Body of pancreas (tissue), 4 donors: ENCODE measurements at regions not wholly inside any gene's neighbourhood (a gene's known extent, or its start where the extent isn't known, plus 50 kb on each side); places are given as distances from the start of the nearest gene placed in this dataset.

Experiments used
- ATAC-seq: fragments of 150-250 bp; one replicate; pipeline ENCODE4 v1.9.1; 2016
- DNase-seq, 4 donors: peaks; one replicate each; pipeline ENCODE4 v3.0.0-alpha.2; 2019
- H3K27ac ChIP-seq, 4 donors: fragments of 200-600 bp; sonication (generic); 1 replicate in 3 of 4; 2 replicates in 1 of 4; pipeline versions ENCODE4 v1.5.1 to v1.6.1; 2016 to 2019; ENCODE audit warnings: mild to moderate bottlenecking in 1 of 4, mixed read lengths in 1 of 4, moderate library complexity in 1 of 4
- H3K27me3 ChIP-seq, 2 donors: fragments of 200-600 bp; sonication (generic); one replicate each; pipeline ENCODE4 v1.6.0; 2016; ENCODE audit warnings: mild to moderate bottlenecking in 1 of 2
- H3K36me3 ChIP-seq, 2 donors: fragments of 200-600 bp; sonication (generic); replicated peaks in 1 of 2; 2 replicates each; pipeline ENCODE4 v1.5.1; 2016; ENCODE audit warnings: low read depth in 2 of 2; ENCODE audit not compliant: insufficient read depth in 1 of 2
- H3K4me1 ChIP-seq: fragments of 200-600 bp; sonication (generic); one replicate; pipeline ENCODE4 v1.6.0; 2016
- H3K4me3 ChIP-seq, 2 donors: fragments of 200-600 bp; sonication (generic); 1 replicate in 1 of 2; 2 replicates in 1 of 2; pipeline ENCODE4 v1.5.1; 2016 to 2019
- H3K9me3 ChIP-seq, 3 donors: fragments of 200-600 bp; sonication (generic); 1 replicate in 2 of 3; 2 replicates in 1 of 3; pipeline ENCODE4 v1.5.1; 2016
- POLR2A ChIP-seq, 3 donors: fragments of 450-650 bp; IDR thresholded peaks; one replicate each; pipeline ENCODE4 v1.6.1; 2016; ENCODE audit warnings: antibody characterized with exemption in 3 of 3, mild to moderate bottlenecking in 2 of 3
- WGBS, 2 donors: methylation state at CpG; one replicate each; pipeline ENCODE4 v1.1.5; 2017; 5-methylcytosine and 5-hydroxymethylcytosine counted together
- intact Hi-C: fragments of 100-400 bp; cut with DNase I; formaldehyde crosslinking; loops from one replicate; pipeline ENCODE4 v1.15.1; 2023
- TF ChIP-seq, protein P1 (sequence below), 7 experiments: fragments of 450-650 bp in 4 of 7; fragments of 200-600 bp in 3 of 7; sonication (generic) in 3 of 7; IDR thresholded peaks; one replicate each; pipeline ENCODE4 v1.5.1; 2016 to 2019; ENCODE audit warnings: antibody characterized with exemption in 7 of 7

GRCh38 chr9:135262248-135262647 lies 174.8 kb downstream of the OLFM1 start:
- ATAC-seq = no peak

GRCh38 chr9:135263511-135263910 lies 176.0 kb downstream of the OLFM1 start:
- no peak overlapping the region for H3K27ac ChIP-seq
- TF ChIP-seq, protein P1, sequence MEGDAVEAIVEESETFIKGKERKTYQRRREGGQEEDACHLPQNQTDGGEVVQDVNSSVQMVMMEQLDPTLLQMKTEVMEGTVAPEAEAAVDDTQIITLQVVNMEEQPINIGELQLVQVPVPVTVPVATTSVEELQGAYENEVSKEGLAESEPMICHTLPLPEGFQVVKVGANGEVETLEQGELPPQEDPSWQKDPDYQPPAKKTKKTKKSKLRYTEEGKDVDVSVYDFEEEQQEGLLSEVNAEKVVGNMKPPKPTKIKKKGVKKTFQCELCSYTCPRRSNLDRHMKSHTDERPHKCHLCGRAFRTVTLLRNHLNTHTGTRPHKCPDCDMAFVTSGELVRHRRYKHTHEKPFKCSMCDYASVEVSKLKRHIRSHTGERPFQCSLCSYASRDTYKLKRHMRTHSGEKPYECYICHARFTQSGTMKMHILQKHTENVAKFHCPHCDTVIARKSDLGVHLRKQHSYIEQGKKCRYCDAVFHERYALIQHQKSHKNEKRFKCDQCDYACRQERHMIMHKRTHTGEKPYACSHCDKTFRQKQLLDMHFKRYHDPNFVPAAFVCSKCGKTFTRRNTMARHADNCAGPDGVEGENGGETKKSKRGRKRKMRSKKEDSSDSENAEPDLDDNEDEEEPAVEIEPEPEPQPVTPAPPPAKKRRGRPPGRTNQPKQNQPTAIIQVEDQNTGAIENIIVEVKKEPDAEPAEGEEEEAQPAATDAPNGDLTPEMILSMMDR (IDR thresholded peaks at IDR 0.05) = no peak
- TF ChIP-seq POLR2A (IDR thresholded peaks at IDR 0.05) = no peak
- H3K36me3 ChIP-seq = no peaks in the 10 kb centered on the region
- no peak for DNase-seq
- intact Hi-C loops = no loop called here
- H3K4me1 ChIP-seq = no peaks in the 10 kb centered on the region
- WGBS, 2 donors = 72 to 75% methylated on average over 4 of the region's 5 CpGs
- no peaks in the 10 kb centered on the region for H3K9me3 ChIP-seq
- no peak for ATAC-seq
- H3K4me3 ChIP-seq = no peak overlapping the region
- no peaks in the 10 kb centered on the region for H3K27me3 ChIP-seq

More at GRCh38 chr9:135262248-135262647, 174.8 kb downstream of the OLFM1 start:
- Histone ChIP-seq H3K27ac (no peak overlapping the region), H3K4me3 (no peak overlapping the region), H3K4me1 (no peaks in the 10 kb centered on the region), H3K27me3 (no peaks in the 10 kb centered on the region), H3K9me3 (no peaks in the 10 kb centered on the region), H3K36me3 (no peaks in the 10 kb centered on the region)
- no peak for DNase-seq
- TF ChIP-seq, protein P1 (IDR thresholded peaks at IDR 0.05) = no peak
- TF ChIP-seq POLR2A (IDR thresholded peaks at IDR 0.05) = no peak
- WGBS, 2 donors = 53 to 81% methylated on average over 5 to 6 of the region's 7 CpGs
- intact Hi-C loops = no loop called here

- Histone ChIP-seq H3K27ac (no peak overlapping the region), H3K4me3 (no peak overlapping the region), H3K27me3 (no peaks in the 10 kb centered on the region), H3K4me1 (no peaks in the 10 kb centered on the region), H3K36me3 (no peaks in the 10 kb centered on the region), H3K9me3 (no peaks in the 10 kb centered on the region)
- no peak for TF ChIP-seq POLR2A (IDR thresholded peaks at IDR 0.05)
- TF ChIP-seq, protein P1 (IDR thresholded peaks at IDR 0.05) = no peak
- intact Hi-C loops = no loop called here
- ATAC-seq (no peak), DNase-seq (no peak)
- 69 to 85% methylated on average over 4 to 10 of the region's 10 CpGs for WGBS, 2 donors
These were observed 178.5 kb downstream of the OLFM1 start for GRCh38 chr9:135265931-135266330.

DNA sequence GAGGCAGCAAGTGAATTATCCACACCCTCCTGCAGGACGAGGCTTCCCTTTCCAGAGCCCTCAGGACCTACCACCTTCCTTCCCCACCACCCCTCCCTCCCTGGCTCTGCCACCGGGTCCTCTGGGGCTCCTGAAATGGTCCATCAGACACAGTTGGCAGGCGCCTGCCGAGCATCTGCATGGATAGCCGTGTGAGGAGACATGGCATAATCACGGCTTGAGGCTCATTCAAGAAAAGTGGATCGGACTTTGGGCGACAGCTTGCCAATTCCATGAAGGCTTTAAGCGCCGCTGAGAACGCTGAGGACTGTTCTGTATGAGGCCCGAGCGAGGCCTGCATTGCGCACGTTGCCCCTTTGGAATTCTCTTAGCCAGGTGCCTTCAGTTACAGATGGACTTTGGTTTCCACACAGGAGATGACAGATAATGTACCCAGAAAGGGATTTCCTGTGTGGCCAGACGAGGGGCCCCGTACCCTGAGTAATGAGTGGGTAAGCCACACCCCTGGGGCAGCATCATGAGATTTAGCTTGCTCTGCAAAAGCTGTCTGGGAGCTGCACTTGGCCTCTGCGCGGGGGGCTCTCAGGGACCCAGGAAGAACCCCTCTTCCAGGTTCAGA lies 179.8 kb downstream of the OLFM1 start:
- ATAC-seq (no peak), DNase-seq (no peak)
- Histone ChIP-seq H3K4me1 (no peaks in the 10 kb centered on the region), H3K4me3 (no peak overlapping the region), H3K27me3 (no peaks in the 10 kb centered on the region), H3K9me3 (no peaks in the 10 kb centered on the region), H3K27ac (no peak overlapping the region), H3K36me3 (no peaks in the 10 kb centered on the region)
- TF ChIP-seq, protein P1 (IDR thresholded peaks at IDR 0.05) = no peak
- 79 to 85% methylated on average over 10 to 19 of the region's 19 CpGs for WGBS, 2 donors
- intact Hi-C loops = no loop called here

GRCh38 chr9:135268031-135268430 lies 180.6 kb downstream of the OLFM1 start:
- no peak for ATAC-seq
- H3K27ac ChIP-seq = no peak overlapping the region
- TF ChIP-seq POLR2A (IDR thresholded peaks at IDR 0.05) = no peak
- no peaks in the 10 kb centered on the region for H3K27me3 ChIP-seq
- H3K36me3 ChIP-seq = no peaks in the 10 kb centered on the region
- H3K9me3 ChIP-seq = no peaks in the 10 kb centered on the region
- no peaks in the 10 kb centered on the region for H3K4me1 ChIP-seq
- no peak for DNase-seq
- intact Hi-C loops = no loop called here
- H3K4me3 ChIP-seq = no peak overlapping the region
- 72% methylated on average over 12 of the region's 12 CpGs for WGBS, 2 donors
